NCI-H524 (cell line): ENCODE measurements at regions not wholly inside any gene's neighbourhood (a gene's known extent, or its start where the extent isn't known, plus 50 kb on each side); places are given as distances from the start of the nearest gene placed in this dataset.
"Not testable (repeated sequence)": the region's sequence is repeated elsewhere in the genome, so short reads cannot be mapped to it uniquely, and the experiment has no call there.

Experiments
- DNase-seq, 2 experiments: peaks; one replicate each; lab custom pipeline; 2025; lab: John Stamatoyannopoulos, UW

GRCh38 chr13:20312292-20312691 is 80.2 kb upstream of the GJB6 start:
- DNase-seq = no peak

GRCh38 chr13:20311596-20311995 is 79.5 kb upstream of the GJB6 start:
- no peak for DNase-seq

GRCh38 chr13:20311022-20311421 is 78.9 kb upstream of the GJB6 start:
- DNase-seq = no peak

- no peak for DNase-seq
These were observed 73.9 kb upstream of the GJB6 start for GRCh38 chr13:20306039-20306438.

- DNase-seq = no peak
These were observed 73.5 kb upstream of the GJB6 start for GRCh38 chr13:20305587-20305986.

GRCh38 chr13:20304061-20304460 is 71.9 kb upstream of the GJB6 start:
- not testable (repeated sequence) for DNase-seq

- DNase-seq = no peak
These were observed 71.5 kb upstream of the GJB6 start for GRCh38 chr13:20303636-20304035.

- no peak for DNase-seq
These were observed 69.4 kb upstream of the GJB6 start for GRCh38 chr13:20301403-20302071.

- no peak for DNase-seq
These were observed 68.9 kb upstream of the GJB6 start for GRCh38 chr13:20301015-20301402.

- no peak for DNase-seq
These were observed 65.1 kb upstream of the GJB6 start for GRCh38 chr13:20297181-20297580.

GRCh38 chr13:20295956-20296355 is 63.8 kb upstream of the GJB6 start:
- DNase-seq = no peak

- DNase-seq = no peak
These were observed 62.4 kb upstream of the GJB6 start for GRCh38 chr13:20294497-20294896.

- not testable (repeated sequence) for DNase-seq
These were observed 60.2 kb upstream of the GJB6 start for GRCh38 chr13:20292301-20292700.

GRCh38 chr13:20291675-20292074 is 59.6 kb upstream of the GJB6 start:
- DNase-seq = no peak

- no peak for DNase-seq
These were observed 58.9 kb upstream of the GJB6 start for GRCh38 chr13:20291037-20291436.

GRCh38 chr13:20288561-20288960 is 56.4 kb upstream of the GJB6 start:
- DNase-seq = no peak

- no peak for DNase-seq
These were observed 55.9 kb upstream of the GJB6 start for GRCh38 chr13:20287976-20288375.

GRCh38 chr13:20285530-20285929 is 53.4 kb upstream of the GJB6 start:
- DNase-seq = no peak
